CD4-positive, alpha-beta T cell (primary cell): ENCODE measurements at regions not wholly inside any gene's neighbourhood (a gene's known extent, or its start where the extent isn't known, plus 50 kb on each side); places are given as distances from the start of the nearest gene placed in this dataset.

Experiments used
- ATAC-seq: fragments of 200-7000 bp; cut with Tn5 transposase; one replicate; pipeline ENCODE4 v1.10.0; 2022; ENCODE audit warnings: mild to moderate bottlenecking; ENCODE audit not compliant: poor library complexity
- CTCF ChIA-PET: fragments of 350-600 bp; sonication (Branson Sonifier 250); formaldehyde crosslinking; loops from one replicate; lab custom pipeline; 2021; ENCODE audit warnings: antibody characterized with exemption, inconsistent platforms; lab: Charles Lee
- POLR2A ChIA-PET: fragments of 350-600 bp; sonication (Branson Sonifier 250); formaldehyde crosslinking; loops from one replicate; lab custom pipeline; 2021; ENCODE audit warnings: antibody characterized with exemption, inconsistent platforms; lab: Charles Lee
- DNase-seq, 14 experiments: peaks; one replicate each; pipeline ENCODE4 v3.0.0-alpha.2; 2013 to 2020; ENCODE audit warnings: mixed read lengths in 2 of 14
- H3K27ac ChIP-seq, 2 donors: one replicate each; pipeline versions ENCODE4 v1.5.1 to v1.7.0; 2013; ENCODE audit warnings: low read length in 2 of 2, low read depth in 1 of 2, mild to moderate bottlenecking in 1 of 2
- H3K27me3 ChIP-seq, 2 experiments: 1 replicate in 1 of 2; 2 replicates in 1 of 2; pipeline versions ENCODE4 v1.6.1 to v1.7.0; 2013; ENCODE audit warnings: low read length in 2 of 2, control low read depth in 1 of 2, mild to moderate bottlenecking in 1 of 2, moderate library complexity in 1 of 2; ENCODE audit not compliant: insufficient read depth in 2 of 2, control insufficient read depth in 1 of 2
- H3K36me3 ChIP-seq: one replicate; pipeline ENCODE4 v1.6.1; 2013; ENCODE audit warnings: low read length, control low read depth; ENCODE audit not compliant: insufficient read depth
- H3K4me1 ChIP-seq: one replicate; pipeline ENCODE4 v1.6.1; 2013; ENCODE audit warnings: low read length, control low read depth; ENCODE audit not compliant: insufficient read depth
- H3K4me3 ChIP-seq: one replicate; pipeline ENCODE4 v1.5.1; 2013; ENCODE audit warnings: mild to moderate bottlenecking, low read length, moderate library complexity
- H3K9me3 ChIP-seq, 2 experiments: 1 replicate in 1 of 2; 2 replicates in 1 of 2; pipeline versions ENCODE4 v1.6.1 to v1.7.0; 2013; ENCODE audit warnings: low read length in 2 of 2, mild to moderate bottlenecking in 2 of 2, control low read depth in 1 of 2, moderate library complexity in 1 of 2; ENCODE audit not compliant: control insufficient read depth in 1 of 2, insufficient read depth in 1 of 2
- H3K27ac Mint-ChIP-seq: one replicate; pipeline ENCODE4 v1.8.0; 2020; ENCODE audit warnings: mixed read lengths
- H3K27me3 Mint-ChIP-seq: one replicate; pipeline ENCODE4 v1.8.0; 2021; ENCODE audit warnings: mixed read lengths
- H3K36me3 Mint-ChIP-seq: one replicate; pipeline ENCODE4 v1.8.0; 2021; ENCODE audit warnings: low read depth, mixed read lengths
- H3K4me1 Mint-ChIP-seq: one replicate; pipeline ENCODE4 v1.8.0; 2021; ENCODE audit warnings: low read depth, mixed read lengths
- H3K4me3 Mint-ChIP-seq: one replicate; pipeline ENCODE4 v1.8.0; 2020; ENCODE audit warnings: mild to moderate bottlenecking, mixed read lengths
- H3K9me3 Mint-ChIP-seq: one replicate; pipeline ENCODE4 v1.8.0; 2020; ENCODE audit warnings: mixed read lengths
- intact Hi-C, 2 experiments: fragments of 100-400 bp; cut with DNase I in 1 of 2; cut with micrococcal nuclease in 1 of 2; formaldehyde crosslinking; loops; one replicate each; pipeline versions ENCODE4 v1.15.1 to v1.9.0; 2023 to 2025; cut with DNase I, micrococcal nuclease
- TF ChIP-seq, protein P1 (sequence below): fragments of 200-600 bp; IDR thresholded peaks from one replicate; pipeline ENCODE4 v1.8.0; 2022; ENCODE audit warnings: antibody characterized with exemption, mild to moderate bottlenecking

DNA sequence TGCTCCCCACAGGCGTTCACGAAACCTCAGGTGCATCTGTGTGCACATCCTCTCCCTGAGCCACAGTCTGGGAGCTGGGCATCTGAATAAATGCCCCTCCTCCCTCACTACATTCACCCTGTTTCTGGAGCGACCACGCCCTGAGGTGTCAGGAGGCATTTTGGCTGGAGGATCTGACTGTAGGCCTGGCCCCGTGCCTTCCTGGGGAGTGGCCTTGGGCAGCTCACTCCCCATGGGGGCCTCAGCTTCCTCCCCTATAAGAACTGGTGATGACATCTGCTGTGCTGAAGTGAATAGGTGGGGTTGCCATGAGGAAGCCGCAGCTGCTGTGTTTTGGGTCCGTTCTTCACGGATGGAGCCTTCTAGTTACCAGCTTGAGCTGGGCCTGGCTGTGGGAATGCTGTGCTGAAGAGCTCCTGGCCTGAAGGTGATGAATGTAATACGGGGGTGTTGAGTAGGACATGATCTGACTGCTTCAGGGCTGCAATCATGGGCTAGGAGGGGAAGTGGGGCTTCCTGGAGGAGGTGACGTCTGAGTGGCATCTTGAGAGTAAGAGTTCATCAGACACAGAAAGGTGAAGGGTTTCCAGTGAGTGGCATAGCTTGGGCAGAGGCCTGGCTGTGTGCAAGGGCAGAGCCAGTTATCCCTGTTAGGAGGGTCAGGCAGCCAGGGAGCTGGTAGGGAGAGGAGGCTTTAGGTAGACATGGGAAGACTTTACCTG, 58.2 kb downstream of the GLI2 start:
- Histone ChIP-seq H3K27me3 (no peaks in the 10 kb centered on the region), H3K9me3 (peaks cover 0 to 4% of the 10 kb centered on the region in 2 experiments), H3K36me3 (no peaks in the 10 kb centered on the region), H3K4me3 (no peak overlapping the region), H3K4me1 (no peaks in the 10 kb centered on the region), H3K27ac (no peak overlapping the region)
- no peaks in the 10 kb centered on the region for H3K27me3 Mint-ChIP-seq
- no peaks in the 10 kb centered on the region for H3K36me3 Mint-ChIP-seq
- no peaks in the 10 kb centered on the region for H3K4me1 Mint-ChIP-seq
- no peaks in the 10 kb centered on the region for H3K9me3 Mint-ChIP-seq
- no peak overlapping the region for H3K4me3 Mint-ChIP-seq
- CTCF ChIA-PET: no interaction called here
- intact Hi-C loops: no loop called here
- ATAC-seq (no peak), DNase-seq (no peak)
- POLR2A ChIA-PET: no interaction called here
- TF ChIP-seq, protein P1, sequence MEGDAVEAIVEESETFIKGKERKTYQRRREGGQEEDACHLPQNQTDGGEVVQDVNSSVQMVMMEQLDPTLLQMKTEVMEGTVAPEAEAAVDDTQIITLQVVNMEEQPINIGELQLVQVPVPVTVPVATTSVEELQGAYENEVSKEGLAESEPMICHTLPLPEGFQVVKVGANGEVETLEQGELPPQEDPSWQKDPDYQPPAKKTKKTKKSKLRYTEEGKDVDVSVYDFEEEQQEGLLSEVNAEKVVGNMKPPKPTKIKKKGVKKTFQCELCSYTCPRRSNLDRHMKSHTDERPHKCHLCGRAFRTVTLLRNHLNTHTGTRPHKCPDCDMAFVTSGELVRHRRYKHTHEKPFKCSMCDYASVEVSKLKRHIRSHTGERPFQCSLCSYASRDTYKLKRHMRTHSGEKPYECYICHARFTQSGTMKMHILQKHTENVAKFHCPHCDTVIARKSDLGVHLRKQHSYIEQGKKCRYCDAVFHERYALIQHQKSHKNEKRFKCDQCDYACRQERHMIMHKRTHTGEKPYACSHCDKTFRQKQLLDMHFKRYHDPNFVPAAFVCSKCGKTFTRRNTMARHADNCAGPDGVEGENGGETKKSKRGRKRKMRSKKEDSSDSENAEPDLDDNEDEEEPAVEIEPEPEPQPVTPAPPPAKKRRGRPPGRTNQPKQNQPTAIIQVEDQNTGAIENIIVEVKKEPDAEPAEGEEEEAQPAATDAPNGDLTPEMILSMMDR: no peak
- no peak overlapping the region for H3K27ac Mint-ChIP-seq

DNA sequence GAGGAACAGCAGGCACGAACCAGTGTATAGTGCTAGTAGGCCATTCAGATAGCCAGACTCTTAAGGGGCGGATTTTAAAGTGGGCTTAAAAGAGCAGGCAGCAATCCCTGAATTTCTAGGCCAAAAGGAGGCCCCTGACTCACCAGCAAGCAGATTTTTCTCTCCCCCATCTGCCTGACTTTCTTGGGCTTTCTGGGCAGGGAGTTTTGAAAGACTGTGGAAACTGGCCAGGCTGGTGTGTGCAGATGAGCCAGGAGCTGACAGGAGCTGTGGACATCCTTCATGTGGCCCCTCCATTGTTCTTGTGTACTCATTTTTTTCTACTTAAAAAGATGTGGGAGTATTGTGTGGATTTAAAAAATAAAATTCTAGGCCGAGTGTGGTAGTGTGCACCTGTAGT, 59.0 kb downstream of the GLI2 start:
- H3K36me3 Mint-ChIP-seq: no peaks in the 10 kb centered on the region
- ATAC-seq (no peak), DNase-seq (no peak)
- Histone ChIP-seq H3K9me3 (peaks cover 0 to 4% of the 10 kb centered on the region in 2 experiments), H3K4me1 (no peaks in the 10 kb centered on the region), H3K4me3 (no peak overlapping the region), H3K36me3 (no peaks in the 10 kb centered on the region), H3K27ac (no peak overlapping the region), H3K27me3 (no peaks in the 10 kb centered on the region)
- H3K9me3 Mint-ChIP-seq: no peaks in the 10 kb centered on the region
- TF ChIP-seq, protein P1: no peak
- H3K4me3 Mint-ChIP-seq: no peak overlapping the region
- CTCF ChIA-PET: no interaction called here
- POLR2A ChIA-PET: no interaction called here
- H3K27ac Mint-ChIP-seq: no peak overlapping the region
- no peaks in the 10 kb centered on the region for H3K27me3 Mint-ChIP-seq
- H3K4me1 Mint-ChIP-seq: no peaks in the 10 kb centered on the region
- intact Hi-C loops: no loop called here

DNA sequence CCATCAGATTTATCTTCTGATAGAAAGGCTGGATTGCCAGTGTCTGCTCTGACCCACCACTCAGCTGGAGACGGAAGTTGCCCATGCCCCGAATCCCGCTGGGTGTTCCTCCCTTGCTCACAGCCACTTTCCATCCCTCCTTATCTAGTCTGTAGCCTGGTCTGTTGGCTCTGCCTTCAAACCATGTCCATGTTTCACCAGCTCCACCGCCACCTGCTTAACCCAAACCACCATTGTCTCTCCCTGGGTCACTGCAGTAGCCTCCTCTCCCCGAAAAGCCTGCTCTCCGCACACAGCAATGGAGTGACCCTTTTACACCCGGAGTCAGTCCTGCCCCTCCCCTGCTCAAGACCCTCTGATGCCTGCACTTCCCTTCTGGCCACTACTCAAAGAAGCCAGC, 60.4 kb downstream of the GLI2 start:
- POLR2A ChIA-PET: no interaction called here
- no peak overlapping the region for H3K27ac Mint-ChIP-seq
- intact Hi-C loops: no loop called here

More for the DNA sequence above, 60.4 kb downstream of the GLI2 start:
- H3K9me3 ChIP-seq: peaks cover 0 to 4% of the 10 kb centered on the region in 2 experiments
- Mint-ChIP-seq H3K4me1 (no peaks in the 10 kb centered on the region), H3K9me3 (no peaks in the 10 kb centered on the region), H3K36me3 (no peaks in the 10 kb centered on the region), H3K27me3 (no peaks in the 10 kb centered on the region), H3K4me3 (no peak overlapping the region)
- ATAC-seq: no peak
- no peak for DNase-seq
- H3K27ac ChIP-seq: no peak overlapping the region
- CTCF ChIA-PET: no interaction called here
- no peaks in the 10 kb centered on the region for H3K36me3 ChIP-seq
- H3K27me3 ChIP-seq: no peaks in the 10 kb centered on the region
- TF ChIP-seq, protein P1: no peak
- no peak overlapping the region for H3K4me3 ChIP-seq
- no peaks in the 10 kb centered on the region for H3K4me1 ChIP-seq
